ENCODE measurements at regions not wholly inside any gene's neighbourhood (a gene's known extent, or its start where the extent isn't known, plus 50 kb on each side); places are given as distances from the start of the nearest gene placed in this dataset.
A peak's percentile ranks its signal among the peaks of the same experiment; 100 is the strongest.
"Not testable (repeated sequence)": the region's sequence is repeated elsewhere in the genome, so short reads cannot be mapped to it uniquely, and the experiment has no call there.

DNA sequence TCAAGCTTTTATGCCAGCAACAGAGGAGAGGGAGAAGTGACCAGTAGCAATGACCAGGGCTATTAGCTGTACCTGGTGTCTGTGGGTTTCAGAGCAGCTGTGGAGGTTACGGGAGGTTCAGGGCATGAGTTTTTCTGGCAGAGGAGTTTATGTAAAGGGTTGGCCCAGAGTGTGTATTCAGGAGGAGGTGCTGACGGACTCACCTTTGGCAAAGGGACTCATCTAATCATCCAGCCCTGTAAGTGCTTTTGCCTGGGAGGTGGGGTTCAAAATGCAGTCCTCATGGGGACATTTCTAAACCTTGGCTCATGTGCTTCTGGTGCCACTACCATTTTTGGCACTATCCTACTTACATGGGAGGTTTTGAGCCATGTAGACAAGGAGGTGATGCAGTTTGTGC, 95.3 kb downstream of the DAD1 start:
- DNase-seq (no peak), ATAC-seq (no peak)
- intact Hi-C loops (cut with DNase I, micrococcal nuclease) = no loop called here

DNA sequence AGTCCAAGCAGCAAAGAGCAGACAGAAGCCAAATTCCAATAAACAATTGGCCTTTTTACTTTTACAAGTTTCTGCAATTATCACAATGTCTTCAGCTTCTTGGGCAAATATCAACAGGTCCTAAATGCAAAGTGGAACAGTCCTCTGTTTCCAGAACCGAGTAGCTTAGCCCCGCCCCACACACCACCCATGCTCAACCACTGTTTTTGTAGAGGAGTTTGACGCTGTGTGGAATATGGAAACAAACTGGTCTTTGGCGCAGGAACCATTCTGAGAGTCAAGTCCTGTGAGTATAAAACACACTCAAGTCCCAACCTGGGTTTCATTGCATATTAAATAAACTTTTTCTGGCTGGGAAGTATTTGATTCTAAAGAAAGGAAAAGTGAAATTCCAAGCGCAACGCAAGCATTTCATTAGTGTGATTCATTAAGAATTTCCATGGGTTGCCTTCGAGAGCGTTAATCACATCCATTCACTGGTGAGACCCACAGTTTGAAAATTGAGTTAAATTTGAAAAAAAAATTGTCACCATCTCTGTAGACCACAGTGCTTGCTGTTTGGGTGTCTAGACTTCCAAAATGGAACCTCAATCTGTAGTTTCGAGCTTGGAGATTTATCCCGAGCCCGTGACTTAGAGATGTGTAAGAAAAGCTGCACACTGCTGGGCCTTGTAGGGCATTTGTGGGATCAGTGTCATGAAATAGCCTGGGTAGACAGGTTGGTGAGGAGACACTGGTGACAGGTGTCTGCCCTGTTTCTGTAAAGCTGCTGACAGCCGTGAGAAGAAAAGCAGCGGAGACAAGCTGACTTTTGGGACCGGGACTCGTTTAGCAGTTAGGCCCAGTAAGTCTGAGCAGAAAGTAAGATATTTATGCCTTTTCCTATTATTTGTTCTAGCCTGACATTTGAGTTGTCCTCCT, 96.1 kb downstream of the DAD1 start:
- DNase-seq (peak in 1 of 2 donors; percentile 23), ATAC-seq (no peak)
- intact Hi-C loops (cut with DNase I, micrococcal nuclease) = no loop called here

DNA sequence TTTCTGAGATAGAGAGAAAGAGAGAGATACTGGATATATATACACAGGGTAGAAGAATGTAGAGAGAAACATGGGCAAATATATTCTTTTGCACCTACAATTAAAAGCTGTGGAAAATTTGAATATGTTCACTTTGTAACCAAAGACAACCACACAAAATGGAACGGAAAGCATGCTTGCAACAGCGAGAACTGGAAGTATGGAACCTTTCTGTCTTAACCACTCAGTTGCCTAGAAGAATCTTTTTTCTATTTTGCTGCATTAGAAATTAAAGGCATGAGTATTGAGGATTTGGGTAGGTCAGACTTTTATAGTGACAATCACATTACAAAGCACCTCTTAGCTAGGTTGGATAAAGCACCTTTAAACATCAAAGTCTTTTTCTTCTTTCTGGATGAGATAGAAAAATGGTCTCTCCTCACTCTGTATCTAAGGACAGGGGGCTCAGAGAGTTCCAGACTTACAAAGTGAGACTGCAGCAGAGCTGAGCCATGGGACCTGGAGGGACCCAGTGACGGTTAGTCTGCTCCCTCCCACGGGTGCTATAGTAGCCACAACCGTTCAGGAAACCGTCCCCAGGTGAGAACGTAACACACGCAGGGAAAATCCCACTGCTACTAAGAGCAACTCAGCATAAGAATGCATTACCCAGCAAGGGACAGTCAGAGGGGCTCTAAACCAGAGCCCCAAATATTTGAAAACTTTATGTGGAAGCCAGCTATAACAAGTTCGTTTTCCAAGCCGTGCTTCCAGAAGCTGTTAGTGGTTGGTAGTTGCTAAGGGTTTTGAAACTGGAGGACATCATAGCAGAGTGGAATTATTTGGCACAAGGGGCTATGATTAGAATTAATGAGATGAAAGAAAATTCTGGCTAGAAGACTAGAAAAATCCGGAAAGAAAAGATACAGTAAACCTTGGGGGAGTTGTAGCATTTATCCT, 97.1 kb downstream of the DAD1 start:
- no peak for ATAC-seq
- no peak for DNase-seq

DNA sequence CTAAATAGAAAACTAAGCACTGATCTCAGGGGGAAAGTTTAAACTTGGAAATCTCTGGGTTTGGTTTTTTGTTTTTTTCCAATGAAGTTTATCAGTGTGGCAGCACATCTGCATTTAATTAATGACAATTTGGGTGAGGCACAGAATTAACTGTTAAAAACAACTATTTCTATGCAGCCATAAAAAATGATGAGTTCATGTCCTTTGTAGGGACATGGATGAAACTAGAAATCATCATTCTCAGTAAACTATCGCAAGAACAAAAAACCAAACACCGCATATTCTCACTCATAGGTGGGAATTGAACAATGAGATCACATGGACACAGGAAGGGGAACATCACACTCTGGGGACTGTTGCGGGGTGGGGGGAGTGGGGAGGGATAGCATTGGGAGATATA, 98.0 kb downstream of the DAD1 start:
- DNase-seq; intact Hi-C loops (cut with DNase I, micrococcal nuclease); ATAC-seq: not testable (repeated sequence)

More for the DNA sequence above, 97.1 kb downstream of the DAD1 start:
- intact Hi-C loops (cut with DNase I, micrococcal nuclease) = no loop called here

DNA sequence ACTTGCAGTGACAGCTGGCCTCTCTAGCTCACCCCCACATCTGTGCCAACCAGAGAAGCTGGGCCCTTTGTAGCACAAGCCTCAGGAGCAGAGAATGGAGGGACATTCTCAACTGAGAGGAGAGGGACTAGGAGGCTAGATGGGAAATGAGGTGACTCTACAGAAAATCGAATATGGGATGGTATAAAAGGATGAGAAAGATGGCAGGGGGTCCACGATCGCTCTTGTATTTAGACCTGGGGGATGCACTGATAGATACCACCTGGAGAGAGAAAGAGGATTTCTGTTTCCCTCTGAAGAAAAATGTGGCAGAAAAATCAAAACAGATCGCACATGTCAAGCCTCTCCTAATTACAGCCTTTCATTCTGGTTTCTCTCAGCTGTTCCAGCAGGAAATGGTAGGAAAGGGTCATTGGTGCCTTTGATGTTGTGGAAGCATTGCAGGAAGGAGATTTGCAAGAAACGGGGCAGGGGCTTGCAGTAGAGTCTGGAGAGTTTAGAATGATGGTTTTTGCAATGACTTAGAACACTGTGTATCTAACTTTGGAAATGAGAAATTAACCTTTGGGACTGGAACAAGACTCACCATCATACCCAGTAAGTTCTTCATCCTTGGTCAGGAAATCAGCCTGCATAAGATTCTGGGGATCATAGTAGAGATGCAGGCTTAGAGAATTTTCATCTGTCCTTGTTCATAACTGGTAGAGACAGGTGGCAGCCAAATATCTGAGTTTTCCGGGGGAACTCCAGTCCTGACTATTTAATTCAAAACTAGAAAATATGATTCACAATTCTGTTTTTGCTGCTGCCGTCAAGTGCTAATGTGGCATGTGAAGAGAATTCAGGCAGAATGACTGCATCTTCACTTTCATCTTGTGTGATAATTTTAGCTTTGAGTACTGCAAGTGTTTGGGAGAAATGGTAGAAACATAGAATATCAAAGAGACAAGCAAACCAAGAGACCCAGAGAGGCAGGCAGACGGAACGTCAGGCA, 98.8 kb downstream of the DAD1 start:
- ATAC-seq = no peak
- intact Hi-C loops (cut with DNase I, micrococcal nuclease) = no loop called here
- DNase-seq = no peak

DNA sequence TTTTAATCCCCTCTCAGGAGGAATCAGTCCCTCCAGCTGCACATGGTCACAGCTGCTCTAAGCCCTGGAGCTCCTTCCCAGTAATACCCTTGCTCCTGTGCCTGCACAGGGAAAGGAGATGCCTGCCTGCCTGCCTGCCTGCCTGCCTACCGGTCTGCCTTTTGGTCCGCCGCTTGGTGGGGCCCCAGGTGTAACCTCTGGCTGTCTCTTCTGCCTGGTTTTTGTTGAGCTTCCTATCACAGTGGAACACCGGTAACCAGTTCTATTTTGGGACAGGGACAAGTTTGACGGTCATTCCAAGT, 99.8 kb downstream of the DAD1 start:
- no peak for ATAC-seq
- DNase-seq = no peak
- intact Hi-C loops (cut with DNase I, micrococcal nuclease) = no loop called here

DNA sequence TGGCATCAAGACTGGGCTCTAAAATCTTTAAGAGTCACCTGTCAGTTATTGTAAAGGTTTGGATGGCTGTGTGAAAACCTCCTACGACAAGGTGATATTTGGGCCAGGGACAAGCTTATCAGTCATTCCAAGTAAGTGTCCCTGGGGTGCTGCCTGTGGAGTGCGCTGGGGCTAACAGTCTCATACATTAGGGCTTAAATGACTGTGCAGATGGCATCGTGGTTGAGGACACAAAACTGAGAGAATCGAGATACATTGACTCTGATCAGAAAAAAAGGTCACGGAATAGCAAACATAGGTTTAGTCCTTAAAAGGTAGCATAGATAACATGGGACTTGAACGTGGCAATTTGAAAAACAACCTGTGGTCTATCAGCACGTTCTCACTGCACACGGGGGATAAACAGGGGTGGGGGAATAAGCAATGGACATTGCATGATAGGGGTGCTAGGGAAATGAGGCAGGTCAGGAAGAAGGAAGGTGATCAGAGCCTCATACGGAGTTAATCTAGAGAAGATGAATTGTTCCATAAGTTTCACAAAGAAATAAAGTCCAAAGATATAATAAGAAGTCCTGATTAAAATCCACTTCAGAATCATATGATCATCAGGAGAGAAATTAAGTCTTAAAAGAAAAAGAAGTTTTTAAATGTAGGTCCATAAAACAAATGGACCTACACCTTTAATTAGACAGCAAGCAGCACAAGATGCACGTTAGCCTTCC, 100.3 kb downstream of the DAD1 start:
- no peak for ATAC-seq
- intact Hi-C loops (cut with DNase I, micrococcal nuclease) = no loop called here
- DNase-seq = no peak

DNA sequence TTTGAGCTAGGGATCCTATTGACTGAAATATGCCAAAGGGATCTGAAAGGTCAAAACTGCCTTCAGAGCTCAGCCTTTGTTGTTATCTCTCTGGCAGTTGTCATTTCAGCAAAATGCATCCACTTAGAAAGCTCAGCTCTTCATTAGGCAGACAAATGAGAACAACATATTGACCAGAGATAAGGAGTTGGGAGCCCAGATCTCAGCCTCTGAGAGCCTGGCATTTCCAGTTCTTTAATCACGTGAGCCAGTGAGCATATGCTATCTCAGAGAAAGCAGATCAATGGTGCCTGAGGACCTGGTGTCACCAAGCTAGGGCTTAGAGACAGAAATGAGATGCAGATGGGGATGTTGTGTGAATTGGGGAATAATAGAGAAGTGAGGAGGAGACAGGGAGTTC, 101.1 kb downstream of the DAD1 start:
- no peak for DNase-seq
- no peak for ATAC-seq

DNA sequence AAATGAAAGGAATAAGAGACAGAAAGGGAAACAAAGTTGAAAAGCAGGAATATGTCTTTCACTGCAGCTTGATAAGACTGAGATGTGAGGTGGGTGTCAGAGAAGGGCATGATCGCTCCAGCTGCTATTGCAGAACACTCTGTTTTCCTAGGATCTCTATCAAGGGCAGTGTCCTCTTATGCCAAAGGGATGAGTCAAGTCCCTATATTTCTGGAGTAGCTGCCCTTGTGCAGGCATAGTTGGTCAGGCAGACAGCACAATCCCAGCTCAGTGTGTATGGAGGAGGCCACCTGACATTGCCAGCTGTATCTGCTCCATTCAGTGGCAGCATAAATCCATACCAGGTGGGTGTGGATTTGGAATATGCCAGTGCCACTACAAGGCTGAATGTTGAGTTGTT, 101.6 kb downstream of the DAD1 start:
- DNase-seq (no peak), ATAC-seq (no peak)
- intact Hi-C loops (cut with DNase I, micrococcal nuclease) = no loop called here

More for the DNA sequence above, 101.1 kb downstream of the DAD1 start:
- intact Hi-C loops (cut with DNase I, micrococcal nuclease) = no loop called here

DNA sequence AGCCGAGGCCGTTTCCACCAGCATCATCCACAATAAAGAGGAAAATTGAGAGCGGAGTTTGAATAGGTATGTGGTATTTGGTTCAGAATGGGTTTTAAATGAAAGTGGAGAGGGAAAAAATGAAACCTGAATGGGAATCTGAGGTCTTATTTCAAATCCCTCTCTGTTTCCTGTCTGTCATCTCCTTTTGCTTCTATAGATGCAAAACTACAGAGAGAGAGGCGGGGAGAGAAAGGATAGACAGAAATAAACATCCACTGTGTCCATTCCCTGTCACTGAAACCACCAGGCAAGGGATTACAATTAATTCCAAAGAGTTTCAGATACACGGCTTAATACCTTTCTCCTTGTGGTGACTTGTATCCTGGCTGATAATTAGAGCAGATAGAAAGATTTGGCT, 102.3 kb downstream of the DAD1 start:
- intact Hi-C loops (cut with DNase I, micrococcal nuclease) = no loop called here
- no peak for ATAC-seq
- DNase-seq = no peak

DNA sequence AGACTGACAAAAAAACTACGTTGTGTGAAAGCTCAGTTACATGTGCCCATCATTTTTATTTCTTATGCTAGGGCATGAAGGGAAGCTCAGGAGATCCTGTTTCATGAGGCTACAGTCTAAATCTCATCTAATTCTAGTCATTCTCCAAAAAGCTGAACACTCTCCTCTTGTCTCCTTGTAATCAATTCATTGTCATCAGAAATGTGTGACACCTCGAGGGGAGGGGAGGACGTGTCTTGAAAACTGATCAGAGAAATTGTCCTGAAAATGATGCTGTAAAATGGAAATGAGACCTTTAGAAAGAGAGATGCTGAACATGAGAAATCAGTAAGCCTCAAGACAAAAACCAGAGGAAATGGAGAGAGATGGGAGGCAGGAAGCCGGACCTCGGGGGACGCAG, 103.4 kb downstream of the DAD1 start:
- DNase-seq = no peak
- ATAC-seq = no peak
- intact Hi-C loops (cut with DNase I, micrococcal nuclease) = no loop called here

DNA sequence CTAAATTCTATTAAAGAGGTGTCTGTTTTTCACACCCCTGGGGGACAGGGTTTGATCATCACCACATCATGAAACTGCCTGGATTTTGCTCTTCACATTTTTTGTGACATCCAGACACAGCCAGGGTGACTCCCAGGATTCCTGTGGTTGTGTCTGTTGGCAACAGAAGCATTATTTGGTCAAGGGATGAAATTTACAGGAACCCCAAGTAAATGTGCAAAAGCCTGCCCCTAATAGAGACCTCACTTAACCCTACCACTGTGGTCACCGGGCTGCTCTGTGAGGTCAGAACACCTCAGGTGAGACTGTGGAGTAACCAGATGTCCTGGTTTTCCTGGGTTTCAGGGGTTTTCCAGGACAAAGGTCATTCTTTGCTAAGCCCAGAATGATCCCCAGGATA, 103.8 kb downstream of the DAD1 start:
- DNase-seq = no peak
- intact Hi-C loops (cut with DNase I, micrococcal nuclease) = no loop called here
- no peak for ATAC-seq

DNA sequence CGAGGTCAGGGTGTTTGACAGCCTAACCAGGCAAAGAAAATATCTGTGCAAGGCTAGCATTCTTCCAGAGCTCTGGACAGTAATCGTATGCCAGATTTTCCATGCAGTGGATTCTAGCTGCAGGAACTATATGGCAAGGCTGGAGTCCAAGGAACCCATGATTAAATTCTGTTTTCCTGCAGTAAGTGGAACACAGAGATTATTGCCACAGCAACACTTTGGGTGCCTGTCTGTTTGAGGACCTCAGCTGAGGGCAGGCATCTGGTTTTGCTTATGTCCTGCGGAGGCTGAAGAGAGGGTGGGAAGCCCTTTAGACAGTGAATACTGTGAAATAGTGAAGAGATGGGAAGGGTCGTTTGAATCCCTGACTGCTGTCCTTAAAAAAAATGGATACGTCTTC, 104.4 kb downstream of the DAD1 start:
- no peak for DNase-seq
- no peak for ATAC-seq
- intact Hi-C loops (cut with DNase I, micrococcal nuclease) = no loop called here

DNA sequence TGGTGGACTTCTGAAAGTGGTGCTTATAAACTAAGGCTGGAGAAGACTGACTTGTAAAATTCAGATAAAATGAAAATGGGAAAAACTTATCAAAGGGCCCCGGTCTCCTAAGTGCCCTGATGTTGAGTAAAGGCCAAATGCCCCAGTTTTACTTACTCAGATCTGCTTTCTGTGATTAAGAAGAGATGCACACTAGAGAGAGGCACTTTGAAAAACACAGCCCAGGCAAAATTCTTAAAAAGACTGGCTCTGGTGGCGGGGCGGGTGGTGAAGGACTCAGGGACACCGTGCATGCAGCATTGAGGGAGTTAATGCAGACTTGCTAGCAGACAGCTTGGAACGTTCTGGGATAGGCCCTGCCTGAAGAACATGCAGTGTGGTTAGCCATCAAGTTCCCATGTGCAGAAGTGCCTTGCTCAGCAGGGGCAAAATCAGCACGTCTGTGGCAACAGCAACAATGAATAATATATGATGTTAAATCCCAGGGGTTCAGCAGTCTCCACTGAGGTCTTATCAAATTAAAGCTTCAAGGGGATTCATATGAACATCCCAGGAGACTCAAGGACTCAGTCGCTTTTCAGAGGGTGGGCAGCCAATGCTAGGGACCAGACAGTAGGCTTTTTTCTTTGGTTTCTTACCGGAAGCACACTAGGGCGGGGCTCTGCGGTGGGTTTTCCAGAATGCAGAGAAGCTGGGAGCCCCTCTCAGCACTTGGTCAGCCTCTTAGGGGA, 105.0 kb downstream of the DAD1 start:
- intact Hi-C loops (cut with DNase I, micrococcal nuclease) = no loop called here
- ATAC-seq (no peak), DNase-seq (no peak)

DNA sequence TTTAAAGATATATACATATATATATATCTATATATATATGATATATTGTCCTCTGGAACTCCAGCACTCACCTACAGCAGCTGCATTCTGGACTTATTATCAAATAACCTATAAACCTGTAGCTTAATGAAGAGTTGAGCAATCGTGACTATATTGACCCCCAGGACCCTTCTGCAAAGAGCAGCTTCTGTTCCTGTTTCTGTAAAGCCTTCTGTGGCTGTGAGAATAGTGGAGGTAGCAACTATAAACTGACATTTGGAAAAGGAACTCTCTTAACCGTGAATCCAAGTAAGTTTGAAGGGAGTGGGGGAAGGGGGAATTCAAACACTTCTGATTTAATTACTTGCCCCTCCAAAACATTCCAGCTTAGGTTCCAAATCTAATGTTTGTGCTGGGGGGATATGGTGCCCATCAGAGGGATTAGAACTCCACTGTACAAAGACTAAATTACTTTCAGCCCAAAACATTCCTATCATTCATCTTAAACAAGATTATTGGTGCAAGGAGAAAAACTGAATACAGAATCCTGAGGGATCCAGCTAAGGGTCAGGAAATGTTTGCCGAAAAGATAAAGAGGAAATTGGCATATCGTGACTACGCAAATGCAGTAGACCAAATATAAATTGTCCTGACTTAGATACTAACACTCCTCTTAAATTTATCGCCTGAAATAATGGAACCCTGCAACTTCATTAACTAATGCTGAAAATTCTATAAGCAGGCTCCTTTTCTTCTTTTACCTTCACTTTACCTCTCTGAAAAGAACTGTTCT, 106.1 kb downstream of the DAD1 start:
- intact Hi-C loops (cut with DNase I, micrococcal nuclease) = no loop called here

DNA sequence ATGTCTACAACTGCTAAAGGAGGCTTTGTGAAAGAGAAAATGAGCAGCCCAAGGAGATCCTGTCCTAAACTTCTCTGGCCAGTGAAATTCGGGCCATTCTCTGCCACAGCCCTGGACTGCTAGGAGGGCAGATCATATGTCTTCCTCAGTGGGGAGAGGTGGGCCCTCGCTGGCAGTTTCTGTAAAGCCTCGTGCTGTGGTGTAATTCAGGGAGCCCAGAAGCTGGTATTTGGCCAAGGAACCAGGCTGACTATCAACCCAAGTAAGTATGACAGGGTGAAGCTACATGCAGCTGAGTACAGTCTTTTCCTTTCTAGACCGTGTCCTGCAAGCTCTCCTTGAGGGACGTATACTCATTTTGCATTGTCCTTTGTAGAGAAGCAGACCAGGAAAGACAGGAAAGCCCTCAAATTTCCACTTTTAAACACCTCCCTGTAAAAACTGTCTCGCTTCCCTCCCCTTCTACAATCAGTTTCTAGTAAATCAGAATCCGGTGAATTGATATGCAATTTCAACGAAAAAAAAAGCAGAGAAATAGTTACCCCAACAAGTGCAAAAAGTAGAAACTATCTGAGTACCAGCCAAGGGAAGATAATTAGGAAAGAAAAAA, 106.8 kb downstream of the DAD1 start:
- intact Hi-C loops (cut with DNase I, micrococcal nuclease) = no loop called here
- ATAC-seq (no peak), DNase-seq (no peak)

More for the DNA sequence above, 106.1 kb downstream of the DAD1 start:
- ATAC-seq (no peak), DNase-seq (no peak)

DNA sequence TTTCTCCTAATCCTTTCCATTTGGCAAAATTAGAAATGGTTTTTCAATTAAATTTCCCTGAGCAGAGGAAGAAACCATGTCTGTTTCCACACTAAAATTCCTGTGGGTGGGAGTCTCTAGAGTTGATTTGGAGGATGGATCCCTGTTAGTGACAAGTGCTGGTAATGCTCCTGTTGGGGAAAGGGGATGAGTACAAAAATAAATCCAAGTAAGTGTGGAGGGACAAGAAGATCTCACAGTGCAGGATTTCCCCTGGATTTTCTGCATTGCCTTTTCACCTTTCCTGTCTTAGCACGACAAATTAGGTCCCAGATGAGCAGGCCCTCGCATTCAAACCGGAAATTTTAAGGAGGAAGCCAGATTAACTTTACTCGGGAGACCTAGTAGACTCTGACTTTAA, 107.5 kb downstream of the DAD1 start:
- no peak for ATAC-seq
- no peak for DNase-seq
- intact Hi-C loops (cut with DNase I, micrococcal nuclease) = no loop called here

All from left colon (tissue), 2 donors.